ENCODE measurements at regions not wholly inside any gene's neighbourhood (a gene's known extent, or its start where the extent isn't known, plus 50 kb on each side); places are given as distances from the start of the nearest gene placed in this dataset.

DNA sequence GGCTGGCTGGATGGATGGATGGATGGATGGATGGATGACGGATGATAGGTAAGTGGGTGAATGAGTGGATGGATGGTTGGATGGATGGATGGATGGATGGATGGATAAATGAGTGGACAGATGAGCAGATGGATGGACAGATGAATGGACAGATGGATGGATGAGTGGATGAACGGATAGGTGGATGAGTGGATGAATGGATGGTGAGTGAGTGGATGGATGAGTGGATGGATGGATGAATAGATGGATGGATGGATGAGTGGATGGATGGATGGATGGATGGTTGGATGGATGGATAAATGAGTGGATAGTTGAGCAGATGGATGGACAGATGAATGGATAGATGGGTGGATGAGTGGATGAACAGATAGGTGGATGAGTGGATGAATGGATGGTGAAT, 340.7 kb upstream of the AUTS2 start:
- Histone ChIP-seq H3K27ac (ENCODE audit: low read depth, low read length) (no peak overlapping the region), H3K9me3 (ENCODE audit: control insufficient read depth in 1 of 2, low read length in 2 of 2) (no peaks in the 10 kb centered on the region), H3K27me3 (ENCODE audit: insufficient read depth, low read length) (no peaks in the 10 kb centered on the region), H3K4me1 (ENCODE audit: insufficient read depth, low read length) (no peaks in the 10 kb centered on the region), H3K4me3 (ENCODE audit: low read length in 2 of 2) (no peak overlapping the region), H3K36me3 (ENCODE audit: insufficient read depth, low read length) (no peaks in the 10 kb centered on the region)
- Mint-ChIP-seq H3K9me3 (peaks cover 3 to 24% (median 9%) of the 10 kb centered on the region in 8 donors), H3K36me3 (peaks cover 0 to 6% of the 10 kb centered on the region in 2 donors), H3K27me3 (peaks cover 0 to 2% of the 10 kb centered on the region in 2 donors), H3K27ac (no peak overlapping the region), H3K4me3 (no peak overlapping the region), H3K4me1 (no peaks in the 10 kb centered on the region)
- POLR2A ChIA-PET (ENCODE audit: partially characterized antibody): no interaction called here
- DNase-seq: no peak
- intact Hi-C loops (cut with micrococcal nuclease): no loop called here
- CTCF ChIA-PET (ENCODE audit: partially characterized antibody): no interaction called here

DNA sequence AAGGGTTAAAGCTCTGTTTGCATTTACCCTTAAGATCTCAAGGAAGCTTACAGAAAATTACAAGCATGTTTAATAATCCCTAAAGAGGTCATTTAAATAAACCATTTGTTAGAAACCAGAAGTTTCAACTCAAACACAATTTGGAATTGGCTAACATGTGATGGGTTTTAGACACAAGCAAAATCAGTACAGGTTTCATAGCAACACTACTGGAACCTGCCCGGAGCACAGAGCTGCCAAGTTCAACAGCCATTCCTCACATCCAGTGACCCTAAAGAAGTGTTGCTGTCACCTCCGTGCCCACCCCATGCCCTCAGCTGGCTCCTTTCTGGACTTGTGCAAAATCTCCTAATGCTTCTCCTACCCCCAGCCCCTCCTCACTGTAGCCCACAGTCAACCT, 338.8 kb upstream of the AUTS2 start:
- Histone ChIP-seq H3K4me3 (ENCODE audit: low read length in 2 of 2) (no peak overlapping the region), H3K27ac (ENCODE audit: low read depth, low read length) (no peak overlapping the region), H3K4me1 (ENCODE audit: insufficient read depth, low read length) (no peaks in the 10 kb centered on the region), H3K36me3 (ENCODE audit: insufficient read depth, low read length) (no peaks in the 10 kb centered on the region), H3K9me3 (ENCODE audit: control insufficient read depth in 1 of 2, low read length in 2 of 2) (no peaks in the 10 kb centered on the region), H3K27me3 (ENCODE audit: insufficient read depth, low read length) (no peaks in the 10 kb centered on the region)
- peaks cover 3 to 20% (median 6%) of the 10 kb centered on the region in 8 donors for H3K9me3 Mint-ChIP-seq
- POLR2A ChIA-PET (ENCODE audit: partially characterized antibody): no interaction called here
- peaks cover 0 to 6% of the 10 kb centered on the region in 2 donors for H3K36me3 Mint-ChIP-seq
- intact Hi-C loops (cut with micrococcal nuclease): no loop called here
- no peak overlapping the region for H3K4me3 Mint-ChIP-seq
- H3K4me1 Mint-ChIP-seq: no peaks in the 10 kb centered on the region
- CTCF ChIA-PET (ENCODE audit: partially characterized antibody): no interaction called here
- H3K27ac Mint-ChIP-seq: no peak overlapping the region
- no peak for DNase-seq
- H3K27me3 Mint-ChIP-seq: no peaks in the 10 kb centered on the region

- Mint-ChIP-seq H3K9me3 (peaks cover 3 to 17% (median 6%) of the 10 kb centered on the region in 8 donors), H3K27ac (no peak overlapping the region), H3K36me3 (peaks cover 0 to 6% of the 10 kb centered on the region in 2 donors), H3K4me1 (no peaks in the 10 kb centered on the region), H3K27me3 (no peaks in the 10 kb centered on the region), H3K4me3 (no peak overlapping the region)
- ChIA-PET POLR2A (ENCODE audit: partially characterized antibody) (no interaction called here), CTCF (ENCODE audit: partially characterized antibody) (no interaction called here)
- H3K36me3 ChIP-seq (ENCODE audit: insufficient read depth, low read length): no peaks in the 10 kb centered on the region
- no peaks in the 10 kb centered on the region for H3K9me3 ChIP-seq (ENCODE audit: control insufficient read depth in 1 of 2, low read length in 2 of 2)
- no peaks in the 10 kb centered on the region for H3K4me1 ChIP-seq (ENCODE audit: insufficient read depth, low read length)
- H3K4me3 ChIP-seq (ENCODE audit: low read length in 2 of 2): no peak overlapping the region
- intact Hi-C loops (cut with micrococcal nuclease): no loop called here
- no peak overlapping the region for H3K27ac ChIP-seq (ENCODE audit: low read depth, low read length)
- no peaks in the 10 kb centered on the region for H3K27me3 ChIP-seq (ENCODE audit: insufficient read depth, low read length)
- DNase-seq: no peak
These were observed 338.3 kb upstream of the AUTS2 start for GRCh38 chr7:69260023-69260422.

DNA sequence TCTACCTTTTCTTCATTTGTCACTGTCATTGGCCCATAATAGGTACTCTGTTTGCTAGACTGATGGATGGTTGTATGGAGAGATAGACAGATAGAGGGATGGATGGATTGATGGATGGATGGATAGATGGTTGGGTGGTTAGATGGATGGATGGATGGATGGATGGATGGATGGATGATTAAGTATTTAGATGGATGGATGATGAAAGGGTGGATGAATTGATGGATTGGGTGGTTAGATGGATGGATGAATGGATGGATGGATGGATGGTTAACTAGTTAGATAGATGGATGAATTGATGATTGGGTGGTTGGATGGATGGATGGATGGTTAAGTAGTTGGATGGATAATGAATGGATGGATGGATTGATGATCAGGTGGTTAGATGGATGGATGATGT, 334.7 kb upstream of the AUTS2 start:
- DNase-seq: no peak
- Histone ChIP-seq H3K9me3 (ENCODE audit: control insufficient read depth in 1 of 2, low read length in 2 of 2) (no peaks in the 10 kb centered on the region), H3K36me3 (ENCODE audit: insufficient read depth, low read length) (no peaks in the 10 kb centered on the region), H3K27me3 (ENCODE audit: insufficient read depth, low read length) (no peaks in the 10 kb centered on the region), H3K27ac (ENCODE audit: low read depth, low read length) (no peak overlapping the region), H3K4me3 (ENCODE audit: low read length in 2 of 2) (no peak overlapping the region), H3K4me1 (ENCODE audit: insufficient read depth, low read length) (no peaks in the 10 kb centered on the region)
- ChIA-PET CTCF (ENCODE audit: partially characterized antibody) (no interaction called here), POLR2A (ENCODE audit: partially characterized antibody) (no interaction called here)
- no peak overlapping the region for H3K4me3 Mint-ChIP-seq
- no peak overlapping the region for H3K27ac Mint-ChIP-seq
- intact Hi-C loops (cut with micrococcal nuclease): no loop called here
- no peaks in the 10 kb centered on the region for H3K36me3 Mint-ChIP-seq
- H3K9me3 Mint-ChIP-seq: peaks cover 0 to 9% (median 0%) of the 10 kb centered on the region in 8 donors
- H3K27me3 Mint-ChIP-seq: no peaks in the 10 kb centered on the region
- H3K4me1 Mint-ChIP-seq: no peaks in the 10 kb centered on the region

DNA sequence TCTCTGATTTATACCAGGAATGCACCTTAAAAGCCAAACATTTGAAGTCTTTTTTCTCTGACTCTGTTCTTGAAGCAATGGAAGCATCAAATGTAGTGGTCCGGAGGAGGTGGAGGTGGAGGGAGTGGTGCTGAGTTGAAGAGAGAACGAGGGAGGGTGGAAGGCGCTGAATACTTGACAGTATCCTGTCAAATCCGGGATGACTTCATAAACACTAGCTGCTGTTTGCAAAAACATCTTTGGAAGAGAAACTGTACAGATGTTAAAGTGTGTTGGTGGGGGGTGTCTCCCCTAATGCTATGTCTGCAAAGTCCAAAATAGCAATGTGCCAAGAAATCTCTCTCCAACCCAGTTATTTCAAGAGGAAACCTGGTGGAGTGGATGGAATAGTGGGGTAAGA, 328.5 kb upstream of the AUTS2 start:
- no peaks in the 10 kb centered on the region for H3K4me1 Mint-ChIP-seq
- CTCF ChIA-PET (ENCODE audit: partially characterized antibody): no interaction called here
- H3K9me3 Mint-ChIP-seq: peaks cover 0 to 9% (median 1%) of the 10 kb centered on the region in 8 donors
- Histone ChIP-seq H3K27me3 (ENCODE audit: insufficient read depth, low read length) (no peaks in the 10 kb centered on the region), H3K27ac (ENCODE audit: low read depth, low read length) (no peak overlapping the region), H3K4me3 (ENCODE audit: low read length in 2 of 2) (no peak overlapping the region), H3K36me3 (ENCODE audit: insufficient read depth, low read length) (no peaks in the 10 kb centered on the region), H3K4me1 (ENCODE audit: insufficient read depth, low read length) (no peaks in the 10 kb centered on the region), H3K9me3 (ENCODE audit: control insufficient read depth in 1 of 2, low read length in 2 of 2) (no peaks in the 10 kb centered on the region)
- no peak overlapping the region for H3K4me3 Mint-ChIP-seq
- no peak for DNase-seq
- intact Hi-C loops (cut with micrococcal nuclease): no loop called here
- H3K36me3 Mint-ChIP-seq: no peaks in the 10 kb centered on the region
- H3K27me3 Mint-ChIP-seq: no peaks in the 10 kb centered on the region
- POLR2A ChIA-PET (ENCODE audit: partially characterized antibody): no interaction called here
- no peak overlapping the region for H3K27ac Mint-ChIP-seq

DNA sequence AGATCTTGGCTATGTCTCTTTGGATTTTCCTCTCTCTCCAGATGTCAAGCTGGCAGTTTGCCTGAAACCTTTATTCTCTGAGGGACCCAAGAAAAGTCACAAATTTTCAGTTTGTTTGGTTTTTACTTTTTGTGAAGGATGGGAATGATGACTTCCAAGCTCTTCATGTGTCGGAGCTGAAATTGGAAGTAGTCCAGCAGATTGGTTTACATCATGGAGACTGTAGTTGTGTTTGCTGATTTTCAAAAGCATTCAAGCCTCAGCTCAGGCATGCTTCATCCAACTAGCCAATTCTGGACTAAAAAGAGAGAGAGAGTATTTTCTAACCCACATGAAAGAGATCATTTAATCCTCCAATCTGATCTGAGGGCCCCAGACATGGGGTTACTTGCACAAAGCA, 326.2 kb upstream of the AUTS2 start:
- Mint-ChIP-seq H3K27ac (no peak overlapping the region), H3K9me3 (peaks cover 0 to 11% (median 1%) of the 10 kb centered on the region in 8 donors), H3K4me3 (no peak overlapping the region), H3K27me3 (no peaks in the 10 kb centered on the region), H3K36me3 (no peaks in the 10 kb centered on the region), H3K4me1 (no peaks in the 10 kb centered on the region)
- Histone ChIP-seq H3K27me3 (ENCODE audit: insufficient read depth, low read length) (no peaks in the 10 kb centered on the region), H3K27ac (ENCODE audit: low read depth, low read length) (no peak overlapping the region), H3K36me3 (ENCODE audit: insufficient read depth, low read length) (no peaks in the 10 kb centered on the region), H3K4me1 (ENCODE audit: insufficient read depth, low read length) (no peaks in the 10 kb centered on the region), H3K4me3 (ENCODE audit: low read length in 2 of 2) (no peak overlapping the region), H3K9me3 (ENCODE audit: control insufficient read depth in 1 of 2, low read length in 2 of 2) (no peaks in the 10 kb centered on the region)
- intact Hi-C loops (cut with micrococcal nuclease): no loop called here
- no peak for DNase-seq
- CTCF ChIA-PET (ENCODE audit: partially characterized antibody): no interaction called here
- POLR2A ChIA-PET (ENCODE audit: partially characterized antibody): no interaction called here

- intact Hi-C loops (cut with micrococcal nuclease): no loop called here
- Histone ChIP-seq H3K4me3 (ENCODE audit: low read length in 2 of 2) (no peak overlapping the region), H3K36me3 (ENCODE audit: insufficient read depth, low read length) (no peaks in the 10 kb centered on the region), H3K9me3 (ENCODE audit: control insufficient read depth in 1 of 2, low read length in 2 of 2) (no peaks in the 10 kb centered on the region), H3K4me1 (ENCODE audit: insufficient read depth, low read length) (no peaks in the 10 kb centered on the region), H3K27ac (ENCODE audit: low read depth, low read length) (no peak overlapping the region), H3K27me3 (ENCODE audit: insufficient read depth, low read length) (no peaks in the 10 kb centered on the region)
- Mint-ChIP-seq H3K27me3 (no peaks in the 10 kb centered on the region), H3K4me1 (no peaks in the 10 kb centered on the region), H3K27ac (no peak overlapping the region), H3K36me3 (no peaks in the 10 kb centered on the region), H3K4me3 (no peak overlapping the region), H3K9me3 (peaks cover 0 to 13% (median 5%) of the 10 kb centered on the region in 8 donors)
- ChIA-PET CTCF (ENCODE audit: partially characterized antibody) (no interaction called here), POLR2A (ENCODE audit: partially characterized antibody) (no interaction called here)
- no peak for DNase-seq
These were observed 322.1 kb upstream of the AUTS2 start for GRCh38 chr7:69276011-69276729.

DNA sequence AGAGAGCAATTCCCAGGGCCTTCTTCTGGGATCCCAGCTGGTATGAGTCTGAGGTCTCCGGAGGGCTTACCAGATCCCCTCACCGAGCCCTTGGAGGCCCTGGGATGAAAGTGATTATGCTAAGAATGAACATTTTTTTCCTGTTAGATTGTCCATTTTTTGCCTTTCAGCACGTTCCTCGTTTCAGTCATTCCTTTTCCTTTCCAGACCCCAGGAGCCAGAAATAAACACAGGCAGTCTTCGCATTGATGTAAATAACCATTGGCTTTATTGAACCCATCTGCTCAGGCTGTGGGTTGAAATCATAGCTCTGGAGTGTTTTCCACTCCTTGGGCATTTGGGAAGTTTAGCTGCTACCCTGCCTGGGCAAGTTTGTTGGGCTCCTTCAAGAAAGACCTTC, 320.9 kb upstream of the AUTS2 start:
- Histone ChIP-seq H3K9me3 (ENCODE audit: control insufficient read depth in 1 of 2, low read length in 2 of 2) (no peaks in the 10 kb centered on the region), H3K4me1 (ENCODE audit: insufficient read depth, low read length) (no peaks in the 10 kb centered on the region), H3K27ac (ENCODE audit: low read depth, low read length) (no peak overlapping the region), H3K36me3 (ENCODE audit: insufficient read depth, low read length) (no peaks in the 10 kb centered on the region), H3K27me3 (ENCODE audit: insufficient read depth, low read length) (no peaks in the 10 kb centered on the region), H3K4me3 (ENCODE audit: low read length in 2 of 2) (no peak overlapping the region)
- ChIA-PET POLR2A (ENCODE audit: partially characterized antibody) (no interaction called here), CTCF (ENCODE audit: partially characterized antibody) (no interaction called here)
- H3K9me3 Mint-ChIP-seq: peaks cover 0 to 13% (median 9%) of the 10 kb centered on the region in 8 donors
- intact Hi-C loops (cut with micrococcal nuclease): no loop called here
- no peak overlapping the region for H3K4me3 Mint-ChIP-seq
- H3K36me3 Mint-ChIP-seq: no peaks in the 10 kb centered on the region
- no peak for DNase-seq
- H3K27ac Mint-ChIP-seq: no peak overlapping the region
- no peaks in the 10 kb centered on the region for H3K4me1 Mint-ChIP-seq
- H3K27me3 Mint-ChIP-seq: no peaks in the 10 kb centered on the region
